ENCODE measurements at regions not wholly inside any gene's neighbourhood (a gene's known extent, or its start where the extent isn't known, plus 50 kb on each side); places are given as distances from the start of the nearest gene placed in this dataset.

GRCh38 chr5:99589424-99589823 is 660.6 kb upstream of the CHD1 start:
- CTCF ChIA-PET = no interaction called here
- H3K27ac Mint-ChIP-seq = no peak overlapping the region

DNA sequence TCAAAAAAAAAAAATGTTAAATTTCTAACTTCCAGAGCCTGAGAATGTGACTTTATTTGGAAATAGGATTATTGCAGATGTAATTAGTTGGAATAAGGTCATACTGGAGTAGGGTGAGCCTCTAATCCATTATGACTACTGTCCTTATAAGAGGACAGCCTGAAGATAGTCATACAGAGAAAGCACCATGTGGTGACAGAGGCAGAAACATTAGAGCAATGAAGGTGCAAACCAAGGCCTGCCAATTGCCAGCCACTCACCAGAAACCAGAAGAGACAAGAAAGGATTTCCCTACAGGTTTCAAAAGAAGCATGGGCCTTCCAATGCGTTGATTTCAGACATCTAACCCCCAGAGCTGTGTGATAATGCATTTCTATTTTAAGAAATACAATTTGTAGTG is 659.2 kb upstream of the CHD1 start:
- Histone ChIP-seq H3K4me3 (ENCODE audit: control extremely low read depth in 1 of 5, extremely low read depth in 1 of 5, insufficient read depth in 1 of 5, low read depth in 2 of 5, low read length in 4 of 5) (no peak overlapping the region), H3K79me2 (ENCODE audit: control insufficient read depth, insufficient read depth, low read length) (no peaks in the 10 kb centered on the region), H3K27ac (ENCODE audit: low read length in 2 of 2) (no peak overlapping the region), H3K27me3 (replicated peaks in 1 of 4; ENCODE audit: control extremely low read depth in 1 of 4, control insufficient read depth in 3 of 4, insufficient read depth in 4 of 4, low read length in 3 of 4) (no peaks in the 10 kb centered on the region), H3K9me3 (ENCODE audit: control extremely low read depth in 1 of 3, control insufficient read depth in 2 of 3, insufficient read depth in 1 of 3, low read length in 2 of 3) (peaks cover 0 to 3% (median 0%) of the 10 kb centered on the region in 3 donors), H3K9ac (ENCODE audit: low read length) (no peak overlapping the region), H3K36me3 (replicated peaks in 1 of 2; ENCODE audit: control extremely low read depth in 1 of 2, control insufficient read depth in 1 of 2, extremely low read depth in 1 of 2, insufficient read depth in 2 of 2, low read length in 1 of 2) (no peaks in the 10 kb centered on the region), H2AFZ (ENCODE audit: insufficient read depth, low read depth, low read length, poor library complexity, severe bottlenecking) (no peak overlapping the region), H3K4me2 (replicated peaks; ENCODE audit: low read depth, low read length, poor library complexity, severe bottlenecking) (no peak overlapping the region), H3K4me1 (ENCODE audit: control insufficient read depth in 2 of 2, insufficient read depth in 2 of 2, low read length in 2 of 2) (no peaks in the 10 kb centered on the region), H4K20me1 (ENCODE audit: control insufficient read depth, insufficient read depth, low read length, poor library complexity, severe bottlenecking) (no peaks in the 10 kb centered on the region)
- H3K9me3 Mint-ChIP-seq (ENCODE audit: insufficient read depth) = no peaks in the 10 kb centered on the region
- no CpG with 5 or more reads among the region's 1 CpG for WGBS (ENCODE audit: insufficient coverage)
- ATAC-seq (ENCODE audit: low read depth) (no peak), DNase-seq (no peak)
- intact Hi-C loops (cut with micrococcal nuclease) = no loop called here
- ChIA-PET CTCF (no interaction called here), POLR2A (no interaction called here)
- no peaks in the 10 kb centered on the region for H3K4me1 Mint-ChIP-seq
- no peak overlapping the region for H3K4me3 Mint-ChIP-seq
- no peak overlapping the region for H3K27ac Mint-ChIP-seq
- TF ChIP-seq CTCF (IDR thresholded peaks at IDR 0.05) (no peak), EZH2 (IDR thresholded peaks at IDR 0.05; ENCODE audit: borderline replicate concordance, insufficient read depth, low read depth, low read length, poor library complexity, severe bottlenecking) (no peak)
- no peaks in the 10 kb centered on the region for H3K27me3 Mint-ChIP-seq

More at GRCh38 chr5:99589424-99589823, 660.6 kb upstream of the CHD1 start:
- no peak overlapping the region for H2AFZ ChIP-seq (ENCODE audit: insufficient read depth, low read depth, low read length, poor library complexity, severe bottlenecking)
- Mint-ChIP-seq H3K27me3 (no peaks in the 10 kb centered on the region), H3K4me1 (no peaks in the 10 kb centered on the region), H3K9me3 (ENCODE audit: insufficient read depth) (no peaks in the 10 kb centered on the region), H3K4me3 (no peak overlapping the region)
- H3K9me3 ChIP-seq (ENCODE audit: control extremely low read depth in 1 of 3, control insufficient read depth in 2 of 3, insufficient read depth in 1 of 3, low read length in 2 of 3) = peaks cover 0 to 3% (median 0%) of the 10 kb centered on the region in 3 donors
- H3K36me3 ChIP-seq (replicated peaks in 1 of 2; ENCODE audit: control extremely low read depth in 1 of 2, control insufficient read depth in 1 of 2, extremely low read depth in 1 of 2, insufficient read depth in 2 of 2, low read length in 1 of 2) = no peaks in the 10 kb centered on the region
- no peaks in the 10 kb centered on the region for H3K27me3 ChIP-seq (replicated peaks in 1 of 4; ENCODE audit: control extremely low read depth in 1 of 4, control insufficient read depth in 3 of 4, insufficient read depth in 4 of 4, low read length in 3 of 4)
- ATAC-seq (ENCODE audit: low read depth) (no peak), DNase-seq (no peak)
- no peak for TF ChIP-seq EZH2 (IDR thresholded peaks at IDR 0.05; ENCODE audit: borderline replicate concordance, insufficient read depth, low read depth, low read length, poor library complexity, severe bottlenecking)
- no peak for TF ChIP-seq CTCF (IDR thresholded peaks at IDR 0.05)
- H3K9ac ChIP-seq (ENCODE audit: low read length) = no peak overlapping the region
- H3K4me3 ChIP-seq (ENCODE audit: control extremely low read depth in 1 of 5, extremely low read depth in 1 of 5, insufficient read depth in 1 of 5, low read depth in 2 of 5, low read length in 4 of 5) = no peak overlapping the region
- no peak overlapping the region for H3K4me2 ChIP-seq (replicated peaks; ENCODE audit: low read depth, low read length, poor library complexity, severe bottlenecking)
- H3K79me2 ChIP-seq (ENCODE audit: control insufficient read depth, insufficient read depth, low read length) = no peaks in the 10 kb centered on the region
- no peaks in the 10 kb centered on the region for H4K20me1 ChIP-seq (ENCODE audit: control insufficient read depth, insufficient read depth, low read length, poor library complexity, severe bottlenecking)
- intact Hi-C loops (cut with micrococcal nuclease) = no loop called here
- POLR2A ChIA-PET = no interaction called here
- no peaks in the 10 kb centered on the region for H3K4me1 ChIP-seq (ENCODE audit: control insufficient read depth in 2 of 2, insufficient read depth in 2 of 2, low read length in 2 of 2)
- H3K27ac ChIP-seq (ENCODE audit: low read length in 2 of 2) = no peak overlapping the region
- no CpG with 5 or more reads among the region's 1 CpG for WGBS (ENCODE audit: insufficient coverage)

All from B cell (primary cell).